GM19438 (cell line): ENCODE measurements at regions not wholly inside any gene's neighbourhood (a gene's known extent, or its start where the extent isn't known, plus 50 kb on each side); places are given as distances from the start of the nearest gene placed in this dataset.
"Not testable (repeated sequence)": the region's sequence is repeated elsewhere in the genome, so short reads cannot be mapped to it uniquely, and the experiment has no call there.

Source experiments
- ATAC-seq: cut with Tn5 transposase; IDR thresholded peaks from one replicate; pipeline ENCODE4 v1.9.1; 2021; ENCODE audit warnings: low read depth; ENCODE audit not compliant: unreplicated experiment

GRCh38 chr10:23918090-23918723, 290.7 kb upstream of the KIAA1217 start:
- ATAC-seq, result no peak

DNA sequence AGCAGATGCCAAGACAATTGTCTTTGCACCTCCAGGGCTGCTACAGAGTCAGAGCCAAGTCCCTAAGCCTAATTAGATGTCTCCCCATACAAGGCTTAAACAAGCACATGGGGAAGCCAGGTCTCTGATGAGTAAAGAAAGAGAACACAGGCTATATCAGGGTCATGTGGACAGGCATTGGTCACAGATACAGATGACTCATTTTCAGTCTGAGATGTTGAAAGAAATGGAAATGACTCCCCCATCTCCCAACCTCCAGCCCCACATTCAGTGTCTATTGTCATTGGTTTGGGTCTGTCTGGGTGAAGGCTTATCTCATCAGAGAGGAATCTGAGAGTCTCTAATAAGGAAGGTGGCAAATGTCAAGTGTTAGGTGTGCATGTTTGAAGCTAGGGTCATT, 290.1 kb upstream of the KIAA1217 start:
- ATAC-seq, result no peak

GRCh38 chr10:23927576-23928325, 281.2 kb upstream of the KIAA1217 start:
- ATAC-seq, result no peak

DNA sequence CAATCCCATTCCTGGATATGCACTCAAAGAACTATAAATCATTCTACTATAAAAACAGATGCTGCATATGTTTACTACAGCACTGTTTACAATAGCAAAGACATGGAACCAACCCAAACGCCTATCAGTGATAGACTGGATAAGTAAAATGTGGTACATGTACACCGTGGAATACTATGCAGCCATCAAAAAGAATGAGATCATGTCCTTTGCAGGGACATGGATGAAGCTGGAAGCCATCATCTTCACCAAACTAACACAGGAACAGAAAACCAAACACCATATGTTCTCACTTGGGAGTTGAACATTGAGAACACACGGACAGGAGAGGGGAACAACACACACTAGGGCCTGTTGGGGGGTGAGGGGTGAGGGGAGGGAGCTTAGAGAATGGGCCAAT, 274.9 kb upstream of the KIAA1217 start:
- ATAC-seq, result not testable (repeated sequence)

- ATAC-seq, result no peak
Measured at GRCh38 chr10:23945845-23946244, 263.1 kb upstream of the KIAA1217 start.

GRCh38 chr10:23951841-23952240, 257.1 kb upstream of the KIAA1217 start:
- no peak for ATAC-seq

- ATAC-seq, result no peak
Measured at GRCh38 chr10:23955456-23956225, 253.3 kb upstream of the KIAA1217 start.

DNA sequence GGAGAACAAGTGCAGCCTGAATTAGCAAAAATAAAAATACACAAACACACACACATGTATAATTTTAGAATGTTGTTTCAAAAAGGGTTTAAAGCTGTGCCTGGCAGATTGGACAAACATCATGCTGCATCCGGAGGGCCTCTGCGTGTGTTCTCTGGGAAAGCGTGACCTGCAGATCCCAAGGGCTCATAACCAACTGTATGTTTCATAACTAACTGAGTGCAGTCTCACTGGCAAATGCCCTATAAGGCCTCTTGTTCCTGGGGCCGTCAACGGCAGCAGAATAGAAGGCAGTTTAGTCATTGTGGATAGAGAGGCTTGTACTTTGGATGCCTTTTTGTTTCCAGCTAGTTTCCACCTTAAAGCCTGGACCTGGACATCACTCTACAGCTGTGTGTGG, 243.8 kb upstream of the KIAA1217 start:
- ATAC-seq, result no peak

DNA sequence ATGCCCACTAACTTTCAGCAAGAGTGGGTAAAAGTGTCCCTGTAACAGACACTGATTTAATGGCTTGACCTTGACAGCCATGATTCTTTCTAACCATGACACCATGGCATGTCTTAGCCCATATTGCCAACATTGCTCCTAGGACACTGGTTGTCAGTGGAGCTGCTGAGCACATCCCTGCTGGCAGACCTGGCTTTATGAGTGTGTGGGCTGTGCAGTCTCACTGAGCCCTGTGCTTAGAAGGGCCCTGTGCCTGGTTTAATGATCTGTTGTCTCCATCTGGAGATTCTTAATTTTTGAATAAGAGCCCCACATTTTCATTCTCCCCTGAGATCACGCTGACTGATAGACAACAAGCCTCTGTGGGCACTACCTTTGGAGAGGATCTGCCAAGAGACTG, 243.1 kb upstream of the KIAA1217 start:
- ATAC-seq, result no peak

DNA sequence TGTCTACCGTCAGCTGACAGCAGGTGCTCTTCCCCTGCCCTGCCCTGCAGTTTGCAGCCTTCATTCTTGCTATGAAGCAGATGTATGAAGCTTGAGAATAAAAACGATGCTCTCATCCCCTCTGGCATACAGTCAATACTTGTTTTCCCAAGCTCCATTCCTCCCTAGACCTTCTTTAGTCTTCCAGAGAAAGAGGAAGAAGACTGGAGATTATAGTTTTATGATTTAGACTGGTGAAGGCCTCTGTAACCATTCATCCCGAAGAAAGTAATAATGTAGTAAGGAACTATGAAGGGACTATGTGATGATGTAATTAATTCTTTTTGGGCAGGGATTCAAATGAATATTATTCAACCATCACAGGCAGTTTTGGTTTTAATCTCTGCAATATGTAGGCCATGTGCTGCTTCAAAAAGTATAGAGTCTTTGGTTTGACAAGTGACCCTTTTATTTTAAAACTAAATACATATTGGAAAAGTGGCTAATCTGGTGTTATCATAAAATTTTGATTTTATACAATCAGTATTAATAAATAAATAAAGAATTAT, 242.4 kb upstream of the KIAA1217 start:
- ATAC-seq, result no peak

- no peak for ATAC-seq
Measured at GRCh38 chr10:23968301-23968700, 240.6 kb upstream of the KIAA1217 start.

DNA sequence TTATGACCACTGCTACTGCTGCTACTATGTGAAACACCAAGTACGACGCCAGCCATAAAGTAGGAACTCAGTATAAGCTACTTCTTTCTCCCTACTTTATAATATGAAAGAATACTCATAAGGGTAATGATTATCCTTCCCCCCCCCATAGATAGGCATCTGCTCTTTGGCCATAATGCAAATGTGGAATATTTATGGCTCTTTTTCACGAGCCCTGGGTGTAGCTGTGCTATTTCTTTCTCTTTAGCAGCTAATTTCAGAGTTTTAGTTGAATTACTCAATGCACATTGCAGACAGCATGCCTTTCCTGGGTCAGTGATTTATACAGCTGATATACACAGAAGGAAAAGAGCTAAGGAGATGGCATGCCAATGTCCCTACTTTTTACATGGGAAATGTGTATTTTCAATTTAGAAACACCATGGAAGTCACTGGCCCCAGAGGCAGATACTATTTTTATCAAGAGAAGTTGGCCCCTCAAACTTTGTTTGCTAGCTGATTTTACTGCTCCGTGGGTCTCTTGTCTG, 234.1 kb upstream of the KIAA1217 start:
- ATAC-seq, result no peak

GRCh38 chr10:23975431-23975830, 233.5 kb upstream of the KIAA1217 start:
- ATAC-seq, result no peak

DNA sequence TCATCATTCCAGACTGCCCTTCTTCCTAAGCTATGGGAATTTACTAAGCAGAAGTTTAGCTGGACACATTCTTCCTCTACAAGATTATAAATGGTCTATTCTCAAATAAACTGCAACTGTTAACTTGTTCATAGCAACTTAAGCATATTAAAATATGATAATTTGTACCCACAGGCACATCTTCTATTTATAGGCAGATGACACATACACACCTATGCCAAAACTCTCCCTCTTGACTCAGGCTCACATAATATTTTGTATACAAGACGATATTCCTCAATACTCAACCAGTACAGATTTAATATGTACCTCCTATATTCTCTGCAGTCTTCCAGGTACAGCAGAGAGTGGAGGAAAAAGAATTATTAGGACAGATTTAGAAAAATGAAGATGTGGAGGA, 232.7 kb upstream of the KIAA1217 start:
- ATAC-seq, result no peak

DNA sequence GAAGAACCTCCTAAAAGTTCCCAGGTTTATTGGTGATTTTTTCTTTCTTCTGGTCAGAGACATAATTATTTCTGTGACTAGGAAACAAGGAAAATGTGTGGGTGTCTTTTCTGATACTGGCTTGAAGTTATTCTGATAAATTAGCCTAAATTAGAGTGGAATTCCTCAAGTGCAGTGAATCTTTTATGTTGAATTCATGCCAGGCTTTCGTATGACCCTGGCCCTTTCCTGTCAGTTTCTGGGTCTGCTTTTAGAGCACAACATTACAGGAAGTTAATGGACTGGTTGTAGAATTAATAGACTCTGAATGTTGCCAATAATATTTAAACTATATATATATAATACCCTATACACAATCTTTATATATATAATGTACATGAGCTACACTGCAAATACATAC, 230.6 kb upstream of the KIAA1217 start:
- no peak for ATAC-seq

- no peak for ATAC-seq
Measured at GRCh38 chr10:23980094-23980493, 228.8 kb upstream of the KIAA1217 start.

DNA sequence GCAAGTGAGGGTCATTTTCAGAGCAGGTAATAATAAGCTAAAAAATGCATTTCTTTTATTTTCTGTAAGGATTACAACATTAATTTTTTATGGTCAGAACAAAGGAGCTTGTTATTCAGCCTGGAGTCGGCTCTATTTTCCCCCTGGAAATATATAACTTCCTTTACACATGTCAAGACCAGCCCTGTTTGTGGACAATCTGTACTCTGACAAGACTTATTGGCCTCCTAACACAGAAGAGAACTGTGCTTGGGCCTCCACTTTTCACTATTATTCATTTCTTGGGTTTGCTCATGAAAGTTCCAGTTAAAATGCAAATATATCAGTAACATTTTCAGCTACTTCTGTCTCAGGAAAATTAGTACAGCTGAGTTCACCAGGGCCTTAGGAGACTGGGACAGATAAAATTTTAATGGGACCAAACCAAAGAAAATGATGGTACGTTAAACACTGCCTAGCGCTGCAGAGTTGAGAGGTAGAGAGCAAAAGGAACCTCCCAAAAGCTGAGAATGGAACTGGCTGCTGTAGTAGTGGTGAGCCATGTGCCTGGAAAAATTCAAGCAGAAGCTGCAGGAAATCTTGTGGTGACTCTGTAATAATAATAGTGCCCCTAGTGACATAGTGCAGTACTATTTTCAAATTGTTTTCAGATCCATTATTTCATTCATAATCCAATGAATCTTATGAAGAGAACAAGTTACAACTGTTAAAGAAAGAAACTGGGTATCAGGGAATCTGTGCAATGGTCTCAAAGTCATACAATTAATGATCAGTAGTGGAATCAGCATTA, 227.2 kb upstream of the KIAA1217 start:
- no peak for ATAC-seq

DNA sequence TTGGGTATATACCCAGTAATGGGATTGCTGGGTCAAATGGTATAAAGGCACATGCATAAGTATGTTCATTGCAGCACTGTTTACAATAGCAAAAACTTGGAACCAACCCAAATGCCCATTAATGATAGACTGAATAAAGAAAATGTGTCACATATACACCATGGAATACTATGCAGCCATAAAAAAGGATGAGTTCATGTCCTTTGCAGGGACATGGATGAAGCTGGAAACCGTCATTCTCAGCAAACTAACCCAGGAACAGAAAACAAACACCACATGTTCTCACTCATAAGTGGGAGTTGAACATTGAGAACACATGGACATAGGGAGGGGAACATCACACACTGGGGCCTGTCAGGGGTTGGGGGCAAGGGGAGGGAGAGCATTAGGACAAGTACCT, 224.5 kb upstream of the KIAA1217 start:
- not testable (repeated sequence) for ATAC-seq

DNA sequence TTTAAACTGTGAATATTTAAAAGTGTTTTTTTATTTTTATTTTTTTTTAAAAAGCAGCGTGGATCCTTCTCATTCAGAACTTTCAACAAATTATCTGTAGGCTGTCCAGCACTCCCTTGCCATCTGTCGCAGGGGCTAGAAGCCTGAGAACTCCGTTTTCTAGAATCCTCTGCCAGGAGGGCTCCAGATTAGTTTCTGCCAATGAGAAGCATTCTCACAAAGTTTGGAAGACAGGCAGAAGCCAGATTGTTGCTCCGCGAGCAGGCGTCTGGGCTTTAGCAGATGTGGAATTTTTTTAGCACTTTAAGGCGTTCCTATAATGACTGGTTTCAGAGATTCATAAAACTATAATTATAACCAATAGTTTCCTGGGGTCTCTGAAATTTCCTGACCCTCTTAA, 220.9 kb upstream of the KIAA1217 start:
- ATAC-seq, result no peak

GRCh38 chr10:23994459-23995046, 214.4 kb upstream of the KIAA1217 start:
- ATAC-seq, result no peak
